ENCODE measurements at regions not wholly inside any gene's neighbourhood (a gene's known extent, or its start where the extent isn't known, plus 50 kb on each side); places are given as distances from the start of the nearest gene placed in this dataset.

GRCh38 chr4:138310991-138311390, 68.8 kb upstream of the SLC7A11 start:
- Histone ChIP-seq H3K27ac (no peak overlapping the region), H3K9me3 (peaks cover 0 to 6% of the 10 kb centered on the region in 2 donors), H3K36me3 (no peaks in the 10 kb centered on the region), H3K4me3 (no peak overlapping the region), H3K27me3 (no peaks in the 10 kb centered on the region), H3K4me1 (no peaks in the 10 kb centered on the region)
- TF ChIP-seq, protein P1, sequence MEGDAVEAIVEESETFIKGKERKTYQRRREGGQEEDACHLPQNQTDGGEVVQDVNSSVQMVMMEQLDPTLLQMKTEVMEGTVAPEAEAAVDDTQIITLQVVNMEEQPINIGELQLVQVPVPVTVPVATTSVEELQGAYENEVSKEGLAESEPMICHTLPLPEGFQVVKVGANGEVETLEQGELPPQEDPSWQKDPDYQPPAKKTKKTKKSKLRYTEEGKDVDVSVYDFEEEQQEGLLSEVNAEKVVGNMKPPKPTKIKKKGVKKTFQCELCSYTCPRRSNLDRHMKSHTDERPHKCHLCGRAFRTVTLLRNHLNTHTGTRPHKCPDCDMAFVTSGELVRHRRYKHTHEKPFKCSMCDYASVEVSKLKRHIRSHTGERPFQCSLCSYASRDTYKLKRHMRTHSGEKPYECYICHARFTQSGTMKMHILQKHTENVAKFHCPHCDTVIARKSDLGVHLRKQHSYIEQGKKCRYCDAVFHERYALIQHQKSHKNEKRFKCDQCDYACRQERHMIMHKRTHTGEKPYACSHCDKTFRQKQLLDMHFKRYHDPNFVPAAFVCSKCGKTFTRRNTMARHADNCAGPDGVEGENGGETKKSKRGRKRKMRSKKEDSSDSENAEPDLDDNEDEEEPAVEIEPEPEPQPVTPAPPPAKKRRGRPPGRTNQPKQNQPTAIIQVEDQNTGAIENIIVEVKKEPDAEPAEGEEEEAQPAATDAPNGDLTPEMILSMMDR (IDR thresholded peaks at IDR 0.05) = no peak
- TF ChIP-seq POLR2A (IDR thresholded peaks at IDR 0.05) (no peak), POLR2AphosphoS5 (IDR thresholded peaks at IDR 0.05) (no peak)
- intact Hi-C loops (cut with DNase I; ENCODE audit: low total_unique reads) = no loop called here
- no peak for DNase-seq (ENCODE audit: low spot score in 2 of 2)

GRCh38 chr4:138310498-138310897, 68.3 kb upstream of the SLC7A11 start:
- no peak overlapping the region for H3K27ac ChIP-seq

DNA sequence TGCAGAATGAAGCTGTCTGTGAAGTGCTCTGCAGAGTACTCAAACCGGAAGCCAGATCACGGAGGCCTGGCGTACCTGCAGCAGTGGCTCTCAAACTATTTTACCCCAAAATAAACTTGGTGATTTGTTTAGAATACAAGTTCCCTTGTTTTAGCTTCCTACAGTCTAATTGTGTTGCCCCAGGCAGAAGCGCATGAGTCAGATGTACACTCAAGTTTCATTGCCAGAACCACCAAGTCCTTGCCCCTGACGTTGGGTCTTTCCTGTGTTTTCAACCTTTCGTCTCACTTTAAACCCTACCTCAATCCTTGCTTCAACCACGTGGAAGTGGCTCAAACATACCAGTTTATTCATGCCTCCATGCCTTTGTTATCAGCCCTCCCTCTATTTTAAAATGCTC, 66.2 kb upstream of the SLC7A11 start:
- no peaks in the 10 kb centered on the region for H3K36me3 ChIP-seq
- TF ChIP-seq POLR2AphosphoS5 (IDR thresholded peaks at IDR 0.05) = no peak
- no peak for TF ChIP-seq POLR2A (IDR thresholded peaks at IDR 0.05)
- TF ChIP-seq, protein P1 (IDR thresholded peaks at IDR 0.05) = no peak
- DNase-seq (ENCODE audit: low spot score in 2 of 2) = peak in 1 of 2 donors; percentile 34
- H3K9me3 ChIP-seq = no peaks in the 10 kb centered on the region
- no peaks in the 10 kb centered on the region for H3K4me1 ChIP-seq
- H3K27me3 ChIP-seq = no peaks in the 10 kb centered on the region
- intact Hi-C loops (cut with DNase I; ENCODE audit: low total_unique reads) = no loop called here
- peak overlapping the region; percentile 12 to 32 for H3K27ac ChIP-seq
- no peak overlapping the region for H3K4me3 ChIP-seq

More at GRCh38 chr4:138310498-138310897, 68.3 kb upstream of the SLC7A11 start:
- TF ChIP-seq POLR2A (IDR thresholded peaks at IDR 0.05) = no peak
- TF ChIP-seq, protein P1 (IDR thresholded peaks at IDR 0.05) = no peak
- TF ChIP-seq POLR2AphosphoS5 (IDR thresholded peaks at IDR 0.05) = no peak
- no peak for DNase-seq (ENCODE audit: low spot score in 2 of 2)
- intact Hi-C loops (cut with DNase I; ENCODE audit: low total_unique reads) = no loop called here
- Histone ChIP-seq H3K36me3 (no peaks in the 10 kb centered on the region), H3K4me3 (no peak overlapping the region), H3K9me3 (peaks cover 0 to 6% of the 10 kb centered on the region in 2 donors), H3K27me3 (no peaks in the 10 kb centered on the region), H3K4me1 (no peaks in the 10 kb centered on the region)

- H3K9me3 ChIP-seq = no peaks in the 10 kb centered on the region
- TF ChIP-seq POLR2A (IDR thresholded peaks at IDR 0.05) (no peak), POLR2AphosphoS5 (IDR thresholded peaks at IDR 0.05) (no peak)
- TF ChIP-seq, protein P1 (IDR thresholded peaks at IDR 0.05) = no peak
- no peak overlapping the region for H3K4me3 ChIP-seq
- H3K27me3 ChIP-seq = no peaks in the 10 kb centered on the region
- intact Hi-C loops (cut with DNase I; ENCODE audit: low total_unique reads) = no loop called here
- H3K27ac ChIP-seq = no peak overlapping the region
- no peaks in the 10 kb centered on the region for H3K36me3 ChIP-seq
- DNase-seq (ENCODE audit: low spot score in 2 of 2) = no peak
- no peaks in the 10 kb centered on the region for H3K4me1 ChIP-seq
Observed at GRCh38 chr4:138307319-138307718, 65.2 kb upstream of the SLC7A11 start.

DNA sequence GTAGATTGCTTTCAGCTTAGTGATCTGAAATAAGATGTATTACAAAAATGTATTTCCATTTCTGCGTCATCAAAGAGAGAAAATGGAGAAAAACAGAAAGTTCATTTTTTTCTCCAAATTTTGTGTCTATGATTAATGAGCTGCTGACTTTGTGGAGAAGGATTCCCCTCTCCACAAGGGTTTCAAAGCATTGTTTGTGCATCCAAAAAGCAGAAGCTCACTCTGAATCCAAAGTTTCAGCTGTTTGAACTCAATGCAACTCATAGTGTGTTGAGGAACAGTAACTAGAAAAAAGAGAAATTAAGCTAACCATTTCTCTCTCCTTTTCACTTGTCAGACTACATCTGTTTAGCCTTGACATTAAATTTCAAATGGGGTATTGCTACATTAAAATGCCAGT, 62.9 kb upstream of the SLC7A11 start:
- Histone ChIP-seq H3K36me3 (no peaks in the 10 kb centered on the region), H3K4me3 (no peak overlapping the region), H3K9me3 (no peaks in the 10 kb centered on the region), H3K4me1 (no peaks in the 10 kb centered on the region), H3K27ac (no peak overlapping the region), H3K27me3 (no peaks in the 10 kb centered on the region)
- no peak for DNase-seq (ENCODE audit: low spot score in 2 of 2)
- intact Hi-C loops (cut with DNase I; ENCODE audit: low total_unique reads) = no loop called here
- TF ChIP-seq, protein P1 (IDR thresholded peaks at IDR 0.05) = no peak
- TF ChIP-seq POLR2A (IDR thresholded peaks at IDR 0.05) (no peak), POLR2AphosphoS5 (IDR thresholded peaks at IDR 0.05) (no peak)
